ENCODE measurements at regions not wholly inside any gene's neighbourhood (a gene's known extent, or its start where the extent isn't known, plus 50 kb on each side); places are given as distances from the start of the nearest gene placed in this dataset.
A peak's percentile ranks its signal among the peaks of the same experiment; 100 is the strongest.
"Not testable (repeated sequence)": the region's sequence is repeated elsewhere in the genome, so short reads cannot be mapped to it uniquely, and the experiment has no call there.

DNA sequence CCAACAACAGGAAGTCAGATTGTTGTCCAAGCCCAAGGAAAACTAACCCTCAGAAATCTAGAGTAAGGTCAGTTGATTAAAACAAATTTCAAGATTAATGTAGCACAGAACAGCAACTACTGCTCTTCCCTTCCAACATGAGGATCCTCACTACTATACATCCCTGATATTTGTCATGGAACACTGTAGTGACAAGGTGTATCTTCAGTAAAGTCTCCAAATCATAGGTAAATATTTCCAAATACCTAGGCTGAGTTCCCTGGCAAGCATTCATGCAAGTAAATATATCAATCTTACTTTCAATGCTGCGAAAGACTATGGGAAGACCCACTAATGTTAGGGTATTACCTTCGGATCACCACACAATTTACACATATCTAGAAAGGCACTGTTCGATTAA is 986.9 kb upstream of the ARRDC3 start:
- DNase-seq = no peak

GRCh38 chr5:92369587-92369986 is 986.5 kb upstream of the ARRDC3 start:
- no peak for DNase-seq

- DNase-seq = no peak
Measured at GRCh38 chr5:92364986-92365550, 982.0 kb upstream of the ARRDC3 start.

GRCh38 chr5:92353107-92354030 is 970.3 kb upstream of the ARRDC3 start:
- no peak for DNase-seq

GRCh38 chr5:92337772-92338234 is 954.7 kb upstream of the ARRDC3 start:
- no peak for DNase-seq

GRCh38 chr5:92332039-92332438 is 948.9 kb upstream of the ARRDC3 start:
- peak; percentile 23 for DNase-seq

GRCh38 chr5:92330365-92330764 is 947.2 kb upstream of the ARRDC3 start:
- no peak for DNase-seq

GRCh38 chr5:92329759-92330158 is 946.6 kb upstream of the ARRDC3 start:
- no peak for DNase-seq

DNA sequence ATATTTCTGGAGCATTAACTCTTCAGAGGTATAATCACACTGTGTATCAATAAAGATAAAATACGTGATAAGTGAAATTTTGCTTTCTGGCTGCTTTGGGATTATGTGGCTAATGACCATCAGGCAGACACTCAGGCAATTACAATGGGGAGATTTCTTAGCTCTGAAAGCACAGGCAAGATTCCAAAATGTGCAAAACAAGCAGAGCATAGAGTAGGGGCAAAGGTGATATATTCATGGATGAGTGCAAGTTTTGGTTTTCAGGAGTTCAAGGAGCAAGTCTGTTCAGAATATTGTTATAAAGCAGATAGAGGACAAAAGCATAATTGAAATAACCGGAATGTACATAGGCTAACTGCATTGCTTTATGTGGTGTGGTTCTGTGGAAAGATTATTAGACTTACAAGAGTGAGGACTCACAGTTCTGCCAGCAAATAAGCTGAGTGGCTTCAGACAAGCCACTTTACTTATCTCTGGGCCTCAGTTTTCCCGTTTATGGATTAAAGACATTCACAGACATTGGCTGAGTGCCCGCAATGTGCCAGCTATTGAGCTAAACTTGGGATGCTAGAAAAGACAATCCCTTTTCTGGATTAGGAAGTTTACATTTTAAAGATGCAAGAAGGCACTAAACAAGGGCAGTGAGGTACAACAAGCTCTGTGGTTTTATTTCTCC is 945.6 kb upstream of the ARRDC3 start:
- no peak for DNase-seq

GRCh38 chr5:92320446-92320845 is 937.3 kb upstream of the ARRDC3 start:
- DNase-seq = no peak

- DNase-seq = no peak
Measured at GRCh38 chr5:92313385-92313784, 930.3 kb upstream of the ARRDC3 start.

DNA sequence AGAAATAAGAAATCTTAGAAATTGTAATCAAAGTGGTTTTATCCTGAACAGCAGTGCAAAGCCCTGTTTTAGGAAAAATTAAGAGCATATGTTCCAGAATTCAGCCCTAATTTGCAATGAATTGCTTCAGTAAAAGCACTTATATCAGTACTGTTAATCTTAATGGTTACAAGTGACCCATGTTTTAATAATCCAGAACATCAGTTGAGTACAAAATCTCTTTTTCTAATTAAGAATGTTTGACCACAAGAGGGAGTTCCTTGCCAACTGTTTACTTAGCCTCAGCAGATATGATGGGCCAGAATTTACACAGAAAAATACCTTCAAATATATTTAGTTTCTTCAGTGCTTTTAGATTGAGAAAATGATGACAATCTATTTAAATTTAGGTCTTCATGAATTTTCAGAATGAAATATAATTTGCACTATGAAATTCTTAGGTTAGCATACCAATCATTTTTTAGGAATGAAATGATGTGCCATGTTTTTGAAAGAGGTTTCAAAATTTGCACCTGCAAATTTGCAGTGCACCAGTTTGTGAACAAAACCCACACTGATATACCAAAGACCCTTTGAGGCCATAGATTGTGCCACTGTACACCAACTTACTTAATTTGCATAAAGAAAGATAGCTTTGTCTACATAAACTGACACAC is 926.3 kb upstream of the ARRDC3 start:
- no peak for DNase-seq

DNA sequence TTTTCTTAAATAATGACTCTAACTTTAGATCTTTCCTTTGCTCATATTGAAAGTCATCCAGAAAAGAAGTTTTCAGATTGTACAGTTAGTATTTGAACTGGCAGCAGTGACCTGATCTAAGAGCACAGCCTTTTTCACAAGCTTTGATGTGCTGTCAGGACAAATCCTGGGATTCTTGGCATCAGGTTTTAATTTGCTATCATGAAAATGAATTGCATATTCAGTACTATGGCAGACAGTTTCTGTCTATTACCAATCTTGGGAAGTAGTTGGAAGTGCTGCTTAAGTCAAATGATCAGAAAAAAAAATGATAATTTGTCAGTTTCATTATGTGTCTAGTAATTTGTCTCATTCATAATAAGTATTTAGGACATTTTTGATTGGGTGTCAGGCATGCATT is 925.6 kb upstream of the ARRDC3 start:
- DNase-seq = no peak

GRCh38 chr5:92302356-92302755 is 919.2 kb upstream of the ARRDC3 start:
- not testable (repeated sequence) for DNase-seq

- no peak for DNase-seq
Measured at GRCh38 chr5:92283521-92283920, 900.4 kb upstream of the ARRDC3 start.

DNA sequence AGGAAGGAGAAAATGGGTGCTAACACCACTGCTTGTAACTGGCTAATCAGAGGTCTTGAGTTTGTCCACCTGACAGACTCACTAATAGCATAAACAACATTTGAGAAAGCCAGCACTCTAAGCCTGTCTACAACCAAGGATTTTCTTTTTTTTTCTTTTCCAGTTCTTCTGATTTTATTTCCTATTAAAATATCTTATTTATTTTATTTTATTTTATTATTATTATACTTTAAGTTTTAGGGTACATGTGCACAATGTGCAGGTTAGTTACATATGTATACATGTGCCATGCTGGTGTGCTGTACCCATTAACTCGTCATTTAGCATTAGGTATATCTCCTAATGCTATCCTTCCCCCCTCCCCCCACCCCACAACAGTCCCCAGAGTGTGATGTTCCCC is 888.6 kb upstream of the ARRDC3 start:
- not testable (repeated sequence) for DNase-seq

DNA sequence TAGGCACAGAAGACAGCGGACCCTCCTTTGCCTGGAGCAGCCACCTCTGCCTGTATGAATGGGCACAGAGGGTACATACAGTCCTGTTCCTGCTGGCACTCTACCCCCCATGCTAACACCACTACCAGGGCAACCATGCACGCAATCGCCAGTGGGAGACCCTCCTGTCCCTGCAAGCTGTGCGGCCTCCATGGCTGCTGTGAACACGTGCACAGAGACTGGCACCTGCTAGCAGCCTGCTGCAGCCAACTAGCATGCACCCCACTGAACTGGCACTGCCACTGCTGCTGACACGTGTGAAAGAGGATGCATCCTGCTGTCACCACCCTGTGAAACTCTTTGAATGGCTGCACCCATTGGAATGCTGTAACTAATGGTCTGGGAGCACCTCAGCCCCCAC is 885.2 kb upstream of the ARRDC3 start:
- no peak for DNase-seq

- DNase-seq = no peak
Measured at GRCh38 chr5:92267830-92268229, 884.7 kb upstream of the ARRDC3 start.

- no peak for DNase-seq
Measured at GRCh38 chr5:92265804-92266203, 882.7 kb upstream of the ARRDC3 start.

DNA sequence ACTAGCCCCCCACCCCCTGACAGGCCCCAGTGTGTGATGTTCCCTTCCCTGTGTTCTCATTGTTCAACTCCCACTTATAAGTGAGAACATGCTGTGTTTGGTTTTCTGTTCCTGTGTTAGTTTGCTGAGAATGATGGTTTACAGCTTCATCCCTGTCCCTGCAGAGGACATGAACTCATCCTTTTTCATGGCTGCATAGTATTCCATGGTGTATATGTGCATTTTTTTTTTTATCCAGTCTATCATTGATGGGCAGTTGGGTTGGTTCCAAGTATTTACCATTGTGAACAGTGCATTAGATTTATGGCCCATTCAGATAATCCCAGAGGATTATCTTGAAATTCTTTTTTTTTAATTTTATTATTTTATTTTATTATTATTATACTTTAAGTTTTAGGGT is 872.5 kb upstream of the ARRDC3 start:
- DNase-seq = not testable (repeated sequence)

GRCh38 chr5:92248518-92248917 is 865.4 kb upstream of the ARRDC3 start:
- DNase-seq = no peak

DNA sequence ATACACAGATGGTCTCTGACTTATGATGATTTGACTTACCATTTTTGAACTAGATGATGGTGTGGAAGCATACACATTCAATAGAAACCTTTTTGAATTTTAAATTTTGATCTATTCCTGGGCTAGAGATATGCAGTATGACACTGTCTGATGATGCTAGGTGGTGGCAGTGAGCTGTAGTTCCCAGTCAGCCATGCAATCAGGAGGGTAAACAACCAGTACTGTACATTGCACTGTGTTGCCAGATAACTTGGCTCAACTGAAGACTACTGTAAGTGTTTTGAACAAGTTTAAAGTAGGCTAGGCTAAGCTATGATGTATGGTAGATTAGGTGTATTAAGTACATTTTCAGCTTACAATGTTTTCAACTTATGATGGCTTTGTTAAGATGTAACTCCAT is 859.1 kb upstream of the ARRDC3 start:
- no peak for DNase-seq

GRCh38 chr5:92237896-92238295 is 854.8 kb upstream of the ARRDC3 start:
- DNase-seq = no peak

All from MV-4-11 (cell line).